CD4-positive, CD25-positive, alpha-beta regulatory T cell (primary cell): ENCODE measurements at regions not wholly inside any gene's neighbourhood (a gene's known extent, or its start where the extent isn't known, plus 50 kb on each side); places are given as distances from the start of the nearest gene placed in this dataset.

Experiments
- ATAC-seq, 2 donors: fragments of 150-1000 bp; cut with Tn5 transposase; one replicate each; pipeline ENCODE4 v1.10.0; 2021; ENCODE audit warnings: low read depth in 2 of 2, moderate number of reproducible peaks in 2 of 2, moderate library complexity in 1 of 2
- DNase-seq, 3 donors: peaks; one replicate each; pipeline versions ENCODE4 v3.0.0 to v3.0.0-alpha.2; 2012 to 2022; ENCODE audit warnings: mixed read lengths in 1 of 3
- H3K27ac ChIP-seq: one replicate; pipeline ENCODE4 v1.7.0; 2013; ENCODE audit warnings: mild to moderate bottlenecking, low read length; ENCODE audit not compliant: insufficient read depth, poor library complexity, severe bottlenecking
- H3K27me3 ChIP-seq: one replicate; pipeline ENCODE4 v1.7.0; 2013; ENCODE audit warnings: low read length; ENCODE audit not compliant: control insufficient read depth, insufficient read depth
- H3K36me3 ChIP-seq: one replicate; pipeline ENCODE4 v1.7.0; 2013; ENCODE audit warnings: mild to moderate bottlenecking, low read length, moderate library complexity; ENCODE audit not compliant: control insufficient read depth, insufficient read depth
- H3K4me1 ChIP-seq: 2 replicates; pipeline ENCODE4 v1.7.0; 2013; ENCODE audit warnings: mild to moderate bottlenecking, low read length; ENCODE audit not compliant: insufficient read depth, control insufficient read depth, poor library complexity, severe bottlenecking
- H3K4me3 ChIP-seq: one replicate; pipeline ENCODE4 v1.7.0; 2013; ENCODE audit warnings: low read depth, mild to moderate bottlenecking, low read length, moderate library complexity
- H3K9me3 ChIP-seq, 2 experiments: 1 replicate in 1 of 2; 2 replicates in 1 of 2; pipeline ENCODE4 v1.7.0; 2013; ENCODE audit warnings: low read length in 2 of 2, mild to moderate bottlenecking in 1 of 2, moderate library complexity in 1 of 2; ENCODE audit not compliant: control insufficient read depth in 2 of 2
- H3K27ac Mint-ChIP-seq, 3 donors: one replicate each; pipeline ENCODE4 v1.8.0; 2020 to 2022; ENCODE audit warnings: mild to moderate bottlenecking in 3 of 3, mixed read lengths in 3 of 3, moderate library complexity in 2 of 3
- H3K27me3 Mint-ChIP-seq: one replicate; pipeline ENCODE4 v1.8.0; 2022; ENCODE audit warnings: mild to moderate bottlenecking, mixed read lengths
- H3K36me3 Mint-ChIP-seq: one replicate; pipeline ENCODE4 v1.8.0; 2020; ENCODE audit warnings: mixed read lengths
- H3K4me1 Mint-ChIP-seq, 4 donors: one replicate each; pipeline ENCODE4 v1.8.0; 2020 to 2022; ENCODE audit warnings: mixed read lengths in 4 of 4, mild to moderate bottlenecking in 1 of 4
- H3K4me3 Mint-ChIP-seq, 4 donors: one replicate each; pipeline ENCODE4 v1.8.0; 2020 to 2022; ENCODE audit warnings: mild to moderate bottlenecking in 4 of 4, mixed read lengths in 4 of 4, moderate library complexity in 3 of 4
- H3K9me3 Mint-ChIP-seq, 7 donors: one replicate each; pipeline ENCODE4 v1.8.0; 2020 to 2022; ENCODE audit warnings: mixed read lengths in 7 of 7, mild to moderate bottlenecking in 3 of 7, moderate library complexity in 2 of 7

DNA sequence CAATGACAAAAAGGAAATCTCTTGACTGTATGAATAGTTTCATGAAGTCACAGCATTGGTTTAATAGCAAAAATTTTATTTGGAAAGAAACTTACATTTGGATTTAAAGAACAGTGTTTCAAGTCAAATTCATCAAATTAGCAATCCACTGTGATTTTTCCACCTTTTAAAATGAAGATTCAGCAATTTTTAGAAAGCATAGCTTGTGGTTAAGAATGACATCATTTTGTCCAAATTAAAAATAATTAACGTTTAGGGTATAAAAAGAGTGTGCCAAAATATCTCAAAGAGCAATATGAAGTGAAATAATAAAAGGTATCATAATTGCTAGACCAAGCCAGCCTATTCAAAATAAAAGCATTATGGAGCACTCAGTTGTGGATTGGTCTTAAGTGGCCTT is 114.6 kb downstream of the PAX1 start:
- peaks cover 0 to 8% (median 0%) of the 10 kb centered on the region in 7 donors for H3K9me3 Mint-ChIP-seq
- ATAC-seq = no peak

DNA sequence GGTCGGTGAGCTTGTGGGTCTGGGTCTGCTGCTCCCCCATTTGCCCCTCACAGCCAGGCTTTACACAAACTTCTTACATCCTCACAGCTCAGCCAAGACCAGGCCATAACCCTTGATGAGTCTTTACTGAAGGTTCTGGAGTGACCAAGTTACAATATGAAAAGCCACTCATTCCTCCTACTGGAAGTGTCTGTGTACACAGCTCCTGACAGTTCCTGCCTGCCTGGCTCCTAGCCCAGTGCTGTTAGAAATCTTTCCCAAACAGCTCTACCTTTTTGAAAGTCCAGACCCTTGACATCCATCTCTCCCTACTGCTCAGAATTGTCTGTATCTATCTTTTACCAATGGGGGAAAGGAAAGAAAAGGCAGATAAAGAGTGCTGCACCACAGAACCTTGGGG is 106.9 kb downstream of the PAX1 start:
- H3K4me3 ChIP-seq = no peak overlapping the region
- no peaks in the 10 kb centered on the region for H3K36me3 ChIP-seq
- H3K27ac ChIP-seq = no peak overlapping the region
- H3K27me3 ChIP-seq = no peaks in the 10 kb centered on the region
- H3K4me1 ChIP-seq = no peaks in the 10 kb centered on the region
- Mint-ChIP-seq H3K27ac (no peak overlapping the region), H3K4me1 (peaks cover 0 to 6% (median 0%) of the 10 kb centered on the region in 4 donors), H3K36me3 (no peaks in the 10 kb centered on the region), H3K4me3 (no peak overlapping the region), H3K27me3 (no peaks in the 10 kb centered on the region), H3K9me3 (peaks cover 0 to 6% (median 0%) of the 10 kb centered on the region in 7 donors)
- DNase-seq (no peak), ATAC-seq (no peak)
- H3K9me3 ChIP-seq = no peaks in the 10 kb centered on the region

More for the DNA sequence above, 114.6 kb downstream of the PAX1 start:
- Mint-ChIP-seq H3K4me1 (no peaks in the 10 kb centered on the region), H3K27me3 (no peaks in the 10 kb centered on the region), H3K4me3 (no peak overlapping the region), H3K27ac (no peak overlapping the region), H3K36me3 (no peaks in the 10 kb centered on the region)
- Histone ChIP-seq H3K9me3 (no peaks in the 10 kb centered on the region), H3K36me3 (no peaks in the 10 kb centered on the region), H3K27ac (no peak overlapping the region), H3K4me3 (no peak overlapping the region), H3K4me1 (no peaks in the 10 kb centered on the region), H3K27me3 (no peaks in the 10 kb centered on the region)
- DNase-seq = no peak

DNA sequence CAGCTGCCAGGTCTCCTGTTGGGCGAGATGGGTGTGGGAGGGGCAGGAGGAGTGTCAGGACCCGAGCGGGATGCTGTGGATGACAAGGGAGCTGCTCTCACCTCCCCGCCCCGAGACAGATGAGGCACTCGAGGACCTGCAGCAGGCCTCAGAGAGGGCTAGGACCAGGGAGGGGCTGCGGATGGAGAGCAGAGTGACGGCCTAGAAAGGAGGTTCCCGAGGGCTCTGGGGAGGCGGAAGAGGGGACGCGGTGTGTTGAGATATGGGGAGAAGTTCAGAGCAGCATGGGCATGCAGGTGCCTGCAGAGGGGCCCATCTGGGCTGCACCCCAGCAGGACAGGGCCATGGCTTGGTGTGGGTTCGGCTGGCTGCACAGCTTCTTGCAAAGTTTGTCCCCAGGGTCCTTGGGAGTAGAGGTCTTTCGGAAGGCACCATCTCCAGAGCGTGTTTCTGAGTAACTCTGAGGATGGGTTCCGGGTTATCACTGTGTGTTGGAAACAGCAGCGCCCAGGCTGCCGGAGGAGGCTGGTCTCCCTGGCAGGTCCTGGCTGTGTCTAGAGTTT is 104.6 kb downstream of the PAX1 start:
- Histone ChIP-seq H3K27ac (no peak overlapping the region), H3K27me3 (no peaks in the 10 kb centered on the region), H3K4me1 (no peaks in the 10 kb centered on the region), H3K4me3 (no peak overlapping the region), H3K36me3 (no peaks in the 10 kb centered on the region), H3K9me3 (no peaks in the 10 kb centered on the region)
- Mint-ChIP-seq H3K4me3 (no peak overlapping the region), H3K27ac (no peak overlapping the region), H3K4me1 (peaks cover 0 to 6% (median 0%) of the 10 kb centered on the region in 4 donors), H3K9me3 (peaks cover 0 to 7% (median 0%) of the 10 kb centered on the region in 7 donors), H3K27me3 (no peaks in the 10 kb centered on the region), H3K36me3 (no peaks in the 10 kb centered on the region)
- DNase-seq (no peak), ATAC-seq (no peak)

GRCh38 chr20:21808863-21809664 is 103.6 kb downstream of the PAX1 start:
- Mint-ChIP-seq H3K4me1 (peaks cover 0 to 6% (median 0%) of the 10 kb centered on the region in 4 donors), H3K4me3 (no peak overlapping the region), H3K9me3 (peaks cover 0 to 6% (median 0%) of the 10 kb centered on the region in 7 donors), H3K27me3 (no peaks in the 10 kb centered on the region), H3K36me3 (no peaks in the 10 kb centered on the region), H3K27ac (no peak overlapping the region)
- H3K27ac ChIP-seq = no peak overlapping the region
- no peak overlapping the region for H3K4me3 ChIP-seq
- DNase-seq = peak; percentile 2 to 11 (median 4)
- ATAC-seq = no peak
- no peaks in the 10 kb centered on the region for H3K27me3 ChIP-seq
- H3K9me3 ChIP-seq = no peaks in the 10 kb centered on the region
- no peaks in the 10 kb centered on the region for H3K36me3 ChIP-seq
- no peaks in the 10 kb centered on the region for H3K4me1 ChIP-seq

DNA sequence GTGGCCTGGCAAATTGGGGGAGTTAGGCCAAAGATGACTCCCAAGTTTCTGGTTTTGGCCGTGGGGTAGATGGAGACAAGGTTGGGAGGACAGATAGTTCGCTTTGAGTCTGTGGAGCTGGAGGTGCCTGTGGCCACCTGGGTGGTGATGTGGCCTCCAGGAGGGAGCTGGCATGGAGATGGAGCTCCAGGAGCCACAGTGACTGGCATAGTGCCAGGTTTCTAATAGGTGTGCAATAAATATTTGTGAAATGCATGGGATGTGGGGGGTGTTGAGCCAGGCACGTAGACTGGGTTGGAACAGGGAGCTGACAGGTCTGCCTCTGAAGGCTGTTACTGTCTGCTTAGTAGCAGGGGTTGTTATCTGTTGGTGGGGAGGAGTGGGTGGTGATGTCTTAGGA is 102.7 kb downstream of the PAX1 start:
- Histone ChIP-seq H3K36me3 (no peaks in the 10 kb centered on the region), H3K27ac (no peak overlapping the region), H3K9me3 (no peaks in the 10 kb centered on the region), H3K4me1 (no peaks in the 10 kb centered on the region), H3K4me3 (no peak overlapping the region), H3K27me3 (no peaks in the 10 kb centered on the region)
- DNase-seq (no peak), ATAC-seq (no peak)
- H3K9me3 Mint-ChIP-seq = peaks cover 0 to 4% (median 0%) of the 10 kb centered on the region in 7 donors
- H3K4me1 Mint-ChIP-seq = peaks cover 0 to 6% (median 0%) of the 10 kb centered on the region in 4 donors
- no peaks in the 10 kb centered on the region for H3K27me3 Mint-ChIP-seq
- no peak overlapping the region for H3K4me3 Mint-ChIP-seq
- no peak overlapping the region for H3K27ac Mint-ChIP-seq
- H3K36me3 Mint-ChIP-seq = no peaks in the 10 kb centered on the region

- no peaks in the 10 kb centered on the region for H3K9me3 ChIP-seq
- H3K9me3 Mint-ChIP-seq = peaks cover 0 to 4% (median 0%) of the 10 kb centered on the region in 7 donors
- H3K4me3 ChIP-seq = no peak overlapping the region
- H3K36me3 ChIP-seq = no peaks in the 10 kb centered on the region
- H3K4me1 Mint-ChIP-seq = peaks cover 0 to 6% (median 0%) of the 10 kb centered on the region in 4 donors
- H3K27ac Mint-ChIP-seq = no peak overlapping the region
- peaks cover 5% of the 10 kb centered on the region for H3K27me3 Mint-ChIP-seq
- H3K27ac ChIP-seq = no peak overlapping the region
- ATAC-seq (no peak), DNase-seq (no peak)
- H3K36me3 Mint-ChIP-seq = no peaks in the 10 kb centered on the region
- H3K4me3 Mint-ChIP-seq = no peak overlapping the region
- no peaks in the 10 kb centered on the region for H3K27me3 ChIP-seq
- H3K4me1 ChIP-seq = no peaks in the 10 kb centered on the region
Observed at GRCh38 chr20:21804802-21805201, 99.3 kb downstream of the PAX1 start.

DNA sequence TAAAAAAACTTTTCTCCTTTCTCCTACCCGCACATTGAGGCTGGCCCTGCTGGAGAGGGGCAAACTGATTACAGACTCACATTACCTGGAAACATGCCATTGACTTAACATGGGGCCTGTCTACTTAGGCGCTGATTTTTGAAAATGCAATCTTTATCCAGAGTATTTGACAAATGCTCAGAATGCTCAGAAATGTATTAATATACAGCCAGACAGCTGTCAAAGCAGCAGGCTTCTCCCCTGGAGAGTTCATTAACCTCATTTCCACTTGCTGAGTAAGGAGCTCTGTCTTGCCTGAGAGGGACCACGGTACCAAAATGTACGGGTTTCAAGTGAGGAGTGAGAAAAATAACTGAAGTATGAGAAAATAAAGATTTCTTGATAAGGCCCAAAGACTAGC is 95.7 kb downstream of the PAX1 start:
- H3K9me3 ChIP-seq = no peaks in the 10 kb centered on the region
- peaks cover 9% of the 10 kb centered on the region for H3K27me3 Mint-ChIP-seq
- no peaks in the 10 kb centered on the region for H3K4me1 ChIP-seq
- no peaks in the 10 kb centered on the region for H3K4me1 Mint-ChIP-seq
- H3K4me3 ChIP-seq = no peak overlapping the region
- peaks cover 0 to 3% (median 0%) of the 10 kb centered on the region in 7 donors for H3K9me3 Mint-ChIP-seq
- no peaks in the 10 kb centered on the region for H3K36me3 ChIP-seq
- no peak overlapping the region for H3K27ac ChIP-seq
- no peaks in the 10 kb centered on the region for H3K36me3 Mint-ChIP-seq
- DNase-seq (no peak), ATAC-seq (no peak)
- H3K27me3 ChIP-seq = no peaks in the 10 kb centered on the region
- H3K4me3 Mint-ChIP-seq = no peak overlapping the region
- no peak overlapping the region for H3K27ac Mint-ChIP-seq

- Histone ChIP-seq H3K27ac (no peak overlapping the region), H3K36me3 (no peaks in the 10 kb centered on the region), H3K27me3 (no peaks in the 10 kb centered on the region), H3K4me3 (no peak overlapping the region), H3K9me3 (no peaks in the 10 kb centered on the region), H3K4me1 (no peaks in the 10 kb centered on the region)
- peaks cover 9% of the 10 kb centered on the region for H3K27me3 Mint-ChIP-seq
- no peak for ATAC-seq
- no peak for DNase-seq
- no peak overlapping the region for H3K4me3 Mint-ChIP-seq
- no peaks in the 10 kb centered on the region for H3K36me3 Mint-ChIP-seq
- H3K9me3 Mint-ChIP-seq = peaks cover 0 to 3% (median 0%) of the 10 kb centered on the region in 7 donors
- no peak overlapping the region for H3K27ac Mint-ChIP-seq
- H3K4me1 Mint-ChIP-seq = no peaks in the 10 kb centered on the region
Observed at GRCh38 chr20:21798384-21798783, 92.9 kb downstream of the PAX1 start.
